Fibroblast of skin of right biceps (primary cell): ENCODE measurements at regions not wholly inside any gene's neighbourhood (a gene's known extent, or its start where the extent isn't known, plus 50 kb on each side); places are given as distances from the start of the nearest gene placed in this dataset.

Experiments
- DNase-seq: peaks from one replicate; pipeline ENCODE4 v3.0.0-alpha.2; 2013

GRCh38 chr2:8271461-8271860, 410.4 kb upstream of the ID2 start:
- no peak for DNase-seq

DNA sequence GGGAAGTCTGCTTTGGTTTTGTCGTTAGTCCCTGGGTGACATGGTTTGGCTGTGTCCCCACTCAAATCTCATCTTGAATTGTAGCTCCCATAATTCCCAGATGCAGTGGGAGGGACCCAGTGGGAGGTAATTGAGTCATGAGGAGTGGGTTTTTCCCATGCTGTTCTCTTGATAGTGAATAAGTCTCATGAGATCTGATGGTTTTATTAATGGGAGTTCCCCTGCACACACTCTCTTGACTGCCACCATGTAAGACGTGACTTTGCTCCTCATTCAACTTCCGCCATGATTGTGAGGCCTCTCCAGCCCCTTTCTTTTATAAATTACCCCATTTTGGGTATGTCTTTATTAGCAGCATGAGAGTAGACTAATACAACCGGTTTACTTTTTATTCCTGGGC, 405.8 kb upstream of the ID2 start:
- DNase-seq = no peak

- no peak for DNase-seq
These were observed 403.8 kb upstream of the ID2 start for GRCh38 chr2:8277921-8278571.

GRCh38 chr2:8278709-8279354, 403.0 kb upstream of the ID2 start:
- DNase-seq = no peak

GRCh38 chr2:8279506-8279905, 402.4 kb upstream of the ID2 start:
- DNase-seq = no peak

- no peak for DNase-seq
These were observed 400.6 kb upstream of the ID2 start for GRCh38 chr2:8281234-8281633.

GRCh38 chr2:8281950-8282857, 399.7 kb upstream of the ID2 start:
- DNase-seq = no peak

DNA sequence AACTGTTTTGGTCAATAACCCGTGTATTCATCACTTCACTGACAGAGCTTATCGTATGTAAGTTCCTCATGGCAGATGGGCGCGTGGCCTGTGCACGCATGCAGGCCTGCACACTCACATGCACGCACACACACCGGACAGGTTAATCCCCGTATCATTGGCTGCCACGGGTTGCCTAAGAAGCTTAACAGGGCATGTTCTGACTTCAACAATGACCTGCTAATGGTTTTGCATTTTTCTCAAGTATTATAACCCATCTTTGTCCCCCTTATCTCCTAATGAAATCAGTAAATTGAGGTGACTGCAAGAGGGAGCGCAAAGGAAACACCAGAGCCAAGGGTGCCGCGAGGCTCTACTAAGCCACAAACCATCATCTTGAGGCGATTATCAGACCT, 399.0 kb upstream of the ID2 start:
- DNase-seq = no peak

- DNase-seq = peak; percentile 33
These were observed 396.8 kb upstream of the ID2 start for GRCh38 chr2:8285081-8285480.

DNA sequence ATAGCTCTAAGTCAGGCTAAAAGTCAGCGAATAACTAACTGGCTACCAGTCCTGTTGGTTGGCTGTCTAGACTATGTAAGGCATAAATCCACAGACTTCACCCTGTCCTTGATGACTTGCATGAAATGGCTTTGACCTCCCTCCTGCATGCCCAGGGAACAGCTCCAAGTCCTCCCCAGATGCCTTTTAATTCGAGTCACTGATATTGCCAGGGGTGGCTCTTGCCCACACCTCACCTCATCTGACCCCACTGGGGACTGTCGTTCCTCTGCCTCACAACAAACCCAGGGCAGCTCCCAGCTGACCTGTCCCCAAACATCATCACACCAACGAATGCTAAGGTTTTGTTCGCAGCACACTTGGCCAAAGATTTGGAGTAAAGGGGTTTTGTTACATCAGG, 396.0 kb upstream of the ID2 start:
- DNase-seq = no peak

DNA sequence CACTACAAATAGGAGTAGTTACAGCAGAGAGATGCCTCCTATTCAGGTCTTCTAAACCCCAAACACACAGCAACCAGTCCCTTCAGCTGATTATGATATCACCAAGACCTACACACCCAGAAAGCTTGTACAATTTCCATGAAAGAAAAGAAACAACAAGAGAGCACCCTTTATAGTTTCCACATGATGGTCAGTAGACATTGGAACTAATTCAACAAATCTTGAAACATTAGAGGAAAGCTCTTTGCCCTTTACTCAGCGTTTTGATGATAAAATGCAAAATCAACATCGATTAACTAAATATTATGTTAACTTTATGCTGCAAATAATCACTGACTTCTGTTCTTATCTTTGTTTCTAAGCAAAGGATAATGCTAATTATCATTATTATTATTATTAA, 393.6 kb upstream of the ID2 start:
- DNase-seq = no peak

GRCh38 chr2:8289111-8289510, 392.7 kb upstream of the ID2 start:
- DNase-seq = no peak

- DNase-seq = no peak
These were observed 391.0 kb upstream of the ID2 start for GRCh38 chr2:8290771-8291352.

DNA sequence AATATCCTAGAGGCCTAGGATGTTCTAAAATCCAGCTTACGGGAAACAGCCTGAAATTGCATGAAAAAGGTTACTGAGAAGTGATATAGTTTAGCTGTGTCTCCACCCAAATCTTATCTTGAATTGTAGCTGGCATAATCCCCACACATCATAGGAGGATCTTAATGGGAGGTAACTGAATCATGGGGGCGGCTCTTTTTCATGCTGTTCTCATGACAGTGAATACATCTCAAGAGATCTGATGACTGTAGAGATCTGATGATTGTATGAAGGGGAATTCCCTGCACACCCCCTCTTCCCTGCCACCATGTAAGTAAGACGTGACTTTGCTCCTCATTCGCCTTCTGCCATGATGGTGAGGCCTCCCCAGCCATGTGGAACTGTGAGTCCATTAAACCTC, 385.6 kb upstream of the ID2 start:
- no peak for DNase-seq

GRCh38 chr2:8297376-8298231, 384.3 kb upstream of the ID2 start:
- no peak for DNase-seq

- DNase-seq = no peak
These were observed 383.1 kb upstream of the ID2 start for GRCh38 chr2:8298783-8299182.

GRCh38 chr2:8300216-8300615, 381.6 kb upstream of the ID2 start:
- DNase-seq = no peak

- no peak for DNase-seq
These were observed 381.0 kb upstream of the ID2 start for GRCh38 chr2:8300905-8301304.

GRCh38 chr2:8303322-8303832, 378.5 kb upstream of the ID2 start:
- peak; percentile 25 for DNase-seq

DNA sequence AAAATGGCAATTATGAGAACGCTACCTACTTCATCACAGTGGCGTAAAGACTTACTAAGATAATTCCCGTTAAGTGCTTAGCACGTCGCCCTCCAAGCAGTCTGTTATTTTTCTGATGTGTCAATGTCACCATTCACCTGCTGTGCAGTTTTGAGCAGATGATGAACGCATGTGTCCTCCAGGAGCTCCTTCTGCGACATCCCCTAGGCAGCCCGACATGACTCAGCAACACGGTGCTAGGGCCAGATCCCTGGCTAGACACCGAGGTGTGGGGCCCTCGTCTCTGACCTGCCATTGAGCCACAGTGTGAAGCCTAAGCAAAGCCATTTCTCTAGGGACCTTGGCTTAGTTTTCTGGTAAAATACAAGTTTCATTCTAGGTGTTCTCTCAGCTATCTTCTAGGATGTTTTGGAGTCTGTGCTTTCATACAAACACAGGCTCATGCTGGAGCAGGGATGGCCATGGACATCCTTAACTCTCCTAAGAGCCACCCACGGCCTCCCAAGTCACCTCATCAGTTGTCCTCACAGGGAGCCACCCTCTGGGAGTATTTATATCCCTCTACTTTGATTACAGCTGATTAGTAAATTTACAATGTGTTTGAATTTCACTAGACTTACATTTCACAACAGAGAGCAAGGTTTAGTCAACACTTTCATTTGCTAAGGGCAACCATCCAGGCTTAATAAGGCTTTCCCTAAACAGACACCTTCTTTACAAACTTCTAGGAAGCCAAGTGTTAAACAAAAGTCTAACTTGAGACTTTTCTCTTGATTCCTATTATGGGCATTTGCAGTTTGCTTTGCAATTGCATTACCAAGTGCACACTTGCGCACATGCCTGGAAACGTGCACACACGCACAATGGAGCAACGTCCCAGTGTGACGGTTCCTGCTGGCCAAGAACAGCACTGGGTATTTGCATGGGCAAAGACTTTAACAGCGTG, 376.8 kb upstream of the ID2 start:
- no peak for DNase-seq
